Fibroblast of lung (primary cell): ENCODE measurements at regions not wholly inside any gene's neighbourhood (a gene's known extent, or its start where the extent isn't known, plus 50 kb on each side); places are given as distances from the start of the nearest gene placed in this dataset.
A peak's percentile ranks its signal among the peaks of the same experiment; 100 is the strongest.

Experiments
- DNase-seq, 2 donors: peaks; one replicate each; pipeline versions ENCODE4 v3.0.0 to v3.0.0-alpha.2; 2010; ENCODE audit warnings: low read depth in 2 of 2
- H2AFZ ChIP-seq: 2 replicates; pipeline ENCODE4 v1.5.1; 2012; ENCODE audit warnings: low read length, control low read depth, inconsistent platforms
- H3K27ac ChIP-seq: 2 replicates; pipeline ENCODE4 v1.5.1; 2011; ENCODE audit warnings: low read length, control low read depth; ENCODE audit not compliant: insufficient read depth
- H3K27me3 ChIP-seq: 2 replicates; pipeline ENCODE4 v1.5.1; 2011; ENCODE audit warnings: mild to moderate bottlenecking, low read length; ENCODE audit not compliant: control insufficient read depth, insufficient read depth
- H3K36me3 ChIP-seq: 2 replicates; pipeline ENCODE4 v1.5.1; 2011; ENCODE audit warnings: low read length; ENCODE audit not compliant: control insufficient read depth, insufficient read depth
- H3K4me1 ChIP-seq: 2 replicates; pipeline ENCODE4 v1.5.1; 2011; ENCODE audit warnings: low read length; ENCODE audit not compliant: control insufficient read depth, insufficient read depth; ENCODE audit errors: extremely low read depth
- H3K4me2 ChIP-seq: 2 replicates; pipeline ENCODE4 v1.5.1; 2011; ENCODE audit warnings: low read length, control low read depth; ENCODE audit not compliant: insufficient read depth; ENCODE audit errors: extremely low read depth
- H3K4me3 ChIP-seq, 4 experiments: fragments of 200-600 bp in 1 of 4; sonication (generic) in 1 of 4; replicated peaks in 1 of 4; 2 replicates each; pipeline ENCODE4 v1.5.1; 2011 to 2016; ENCODE audit warnings: low read length in 4 of 4, low read depth in 3 of 4, mild to moderate bottlenecking in 3 of 4, control low read depth in 2 of 4, inconsistent platforms in 1 of 4, mixed read lengths in 1 of 4; ENCODE audit not compliant: insufficient read depth in 1 of 4; ENCODE audit errors: control extremely low read depth in 1 of 4
- H3K79me2 ChIP-seq: 2 replicates; pipeline ENCODE4 v1.5.1; 2012; ENCODE audit warnings: mild to moderate bottlenecking, low read length, inconsistent platforms; ENCODE audit not compliant: control insufficient read depth, insufficient read depth
- H3K9ac ChIP-seq: 2 replicates; pipeline ENCODE4 v1.5.1; 2011; ENCODE audit warnings: mild to moderate bottlenecking, low read length, control low read depth; ENCODE audit not compliant: insufficient read depth
- H3K9me3 ChIP-seq: 2 replicates; pipeline ENCODE4 v1.5.1; 2012; ENCODE audit warnings: low read depth, low read length; ENCODE audit not compliant: control insufficient read depth, insufficient read depth
- H4K20me1 ChIP-seq: 2 replicates; pipeline ENCODE4 v1.5.1; 2011; ENCODE audit warnings: low read length; ENCODE audit not compliant: control insufficient read depth, insufficient read depth; ENCODE audit errors: extremely low read depth
- CTCF ChIP-seq, 2 donors: IDR thresholded peaks in 1 of 2; conservative IDR thresholded peaks in 1 of 2; 1 replicate in 1 of 2; 2 replicates in 1 of 2; pipeline ENCODE4 v1.5.1; 2011 to 2012; ENCODE audit warnings: low read length in 2 of 2, control low read depth in 1 of 2, inconsistent platforms in 1 of 2, low read depth in 1 of 2, mild to moderate bottlenecking in 1 of 2
- EZH2 ChIP-seq: IDR thresholded peaks from 2 replicates; pipeline ENCODE4 v1.5.1; 2012; ENCODE audit warnings: low read length, control low read depth, mild to moderate bottlenecking; ENCODE audit errors: missing control alignments

GRCh38 chr12:127567531-127567930, 699.4 kb upstream of the TMEM132C start:
- Histone ChIP-seq H3K4me3 (no peak overlapping the region), H3K4me2 (no peak overlapping the region), H3K79me2 (no peaks in the 10 kb centered on the region), H4K20me1 (no peaks in the 10 kb centered on the region), H3K9me3 (no peaks in the 10 kb centered on the region), H3K27ac (no peak overlapping the region), H3K9ac (no peak overlapping the region), H2AFZ (no peak overlapping the region), H3K4me1 (no peaks in the 10 kb centered on the region), H3K27me3 (no peaks in the 10 kb centered on the region), H3K36me3 (no peaks in the 10 kb centered on the region)
- TF ChIP-seq EZH2 (no peak), CTCF (conservative IDR thresholded peaks at IDR 0.05 in 1 of 2, IDR thresholded peaks at IDR 0.05 in 1 of 2; ENCODE audit: low read depth in 1 of 2, low read length in 2 of 2) (no peak)
- no peak for DNase-seq

GRCh38 chr12:127570387-127570786, 696.6 kb upstream of the TMEM132C start:
- no peak overlapping the region for H3K27ac ChIP-seq
- TF ChIP-seq CTCF (conservative IDR thresholded peaks at IDR 0.05 in 1 of 2, IDR thresholded peaks at IDR 0.05 in 1 of 2; ENCODE audit: low read depth in 1 of 2, low read length in 2 of 2) (no peak), EZH2 (no peak)
- H4K20me1 ChIP-seq, result no peaks in the 10 kb centered on the region
- H3K79me2 ChIP-seq, result no peaks in the 10 kb centered on the region
- H3K4me1 ChIP-seq, result no peaks in the 10 kb centered on the region
- H3K9ac ChIP-seq, result no peak overlapping the region
- no peak overlapping the region for H2AFZ ChIP-seq
- no peak for DNase-seq
- no peaks in the 10 kb centered on the region for H3K9me3 ChIP-seq
- H3K36me3 ChIP-seq, result no peaks in the 10 kb centered on the region
- H3K27me3 ChIP-seq, result no peaks in the 10 kb centered on the region
- H3K4me2 ChIP-seq, result no peak overlapping the region
- no peak overlapping the region for H3K4me3 ChIP-seq

- no peak overlapping the region for H3K27ac ChIP-seq
- H3K79me2 ChIP-seq, result no peaks in the 10 kb centered on the region
- H3K4me2 ChIP-seq, result peak overlapping the region; percentile 44
- H3K9ac ChIP-seq, result no peak overlapping the region
- no peak overlapping the region for H2AFZ ChIP-seq
- no peaks in the 10 kb centered on the region for H3K27me3 ChIP-seq
- no peak for TF ChIP-seq EZH2
- no peak for TF ChIP-seq CTCF (conservative IDR thresholded peaks at IDR 0.05 in 1 of 2, IDR thresholded peaks at IDR 0.05 in 1 of 2; ENCODE audit: low read depth in 1 of 2, low read length in 2 of 2)
- H3K9me3 ChIP-seq, result no peaks in the 10 kb centered on the region
- H3K36me3 ChIP-seq, result no peaks in the 10 kb centered on the region
- no peak for DNase-seq
- no peak overlapping the region for H3K4me3 ChIP-seq
- no peaks in the 10 kb centered on the region for H4K20me1 ChIP-seq
- no peaks in the 10 kb centered on the region for H3K4me1 ChIP-seq
These were observed 696.1 kb upstream of the TMEM132C start for GRCh38 chr12:127570793-127571360.
